ENCODE measurements at regions not wholly inside any gene's neighbourhood (a gene's known extent, or its start where the extent isn't known, plus 50 kb on each side); places are given as distances from the start of the nearest gene placed in this dataset.

GRCh38 chr3:106116733-106117489 lies 248.1 kb upstream of the CBLB start:
- TF ChIP-seq EZH2phosphoT487 (IDR thresholded peaks at IDR 0.05) (no peak), CTCF (IDR thresholded peaks at IDR 0.05) (no peak), EZH2 (IDR thresholded peaks at IDR 0.05) (no peak)

Data from neural progenitor cell (in vitro differentiated cells).